ENCODE measurements at regions not wholly inside any gene's neighbourhood (a gene's known extent, or its start where the extent isn't known, plus 50 kb on each side); places are given as distances from the start of the nearest gene placed in this dataset.

DNA sequence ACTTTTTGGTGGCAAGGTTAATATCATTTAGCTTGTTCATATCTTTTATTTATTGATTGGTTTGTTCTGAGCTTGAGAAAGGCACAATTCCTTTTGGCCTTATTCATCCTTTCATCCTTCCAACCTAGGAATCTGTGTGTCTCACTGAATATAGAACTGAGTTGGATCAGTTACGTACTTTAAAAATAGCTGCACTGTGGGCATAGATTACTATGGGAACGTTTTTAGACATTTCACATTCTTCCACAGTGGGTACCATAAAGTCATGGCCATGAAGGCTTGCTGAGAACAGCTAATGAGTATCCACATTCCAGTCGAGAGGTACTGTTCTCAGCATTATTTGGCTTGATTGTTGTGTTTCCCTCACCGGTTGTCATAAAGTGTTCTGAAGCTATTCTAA lies 217.0 kb upstream of the DKK2 start:
- H3K4me1 ChIP-seq (ENCODE audit: control insufficient read depth, insufficient read depth, low read length) = 0 out of 2 replicates have a peak, but pooled peaks cover 3% of the 10 kb centered on the region
- no peaks in the 10 kb centered on the region for H3K27me3 ChIP-seq (ENCODE audit: control insufficient read depth, insufficient read depth, low read length)
- no peak overlapping the region for H3K9ac ChIP-seq (ENCODE audit: low read depth, low read length)
- H3K9me3 ChIP-seq (ENCODE audit: control insufficient read depth, insufficient read depth, low read length) = no peaks in the 10 kb centered on the region
- H3K4me3 ChIP-seq (ENCODE audit: low read depth, low read length) = no peak overlapping the region
- H3K36me3 ChIP-seq (ENCODE audit: control insufficient read depth, insufficient read depth, low read length) = no peaks in the 10 kb centered on the region
- no peak overlapping the region for H3K27ac ChIP-seq (ENCODE audit: low read depth, low read length)

- Histone ChIP-seq H3K27ac (ENCODE audit: low read depth, low read length) (no peak overlapping the region), H3K36me3 (ENCODE audit: control insufficient read depth, insufficient read depth, low read length) (no peaks in the 10 kb centered on the region), H3K9me3 (ENCODE audit: control insufficient read depth, insufficient read depth, low read length) (no peaks in the 10 kb centered on the region), H3K4me1 (ENCODE audit: control insufficient read depth, insufficient read depth, low read length) (0 out of 2 replicates have a peak, but pooled peaks cover 3% of the 10 kb centered on the region), H3K27me3 (ENCODE audit: control insufficient read depth, insufficient read depth, low read length) (no peaks in the 10 kb centered on the region), H3K9ac (ENCODE audit: low read depth, low read length) (no peak overlapping the region), H3K4me3 (ENCODE audit: low read depth, low read length) (no peak overlapping the region)
Measured at GRCh38 chr4:107252571-107252970, 216.5 kb upstream of the DKK2 start.

DNA sequence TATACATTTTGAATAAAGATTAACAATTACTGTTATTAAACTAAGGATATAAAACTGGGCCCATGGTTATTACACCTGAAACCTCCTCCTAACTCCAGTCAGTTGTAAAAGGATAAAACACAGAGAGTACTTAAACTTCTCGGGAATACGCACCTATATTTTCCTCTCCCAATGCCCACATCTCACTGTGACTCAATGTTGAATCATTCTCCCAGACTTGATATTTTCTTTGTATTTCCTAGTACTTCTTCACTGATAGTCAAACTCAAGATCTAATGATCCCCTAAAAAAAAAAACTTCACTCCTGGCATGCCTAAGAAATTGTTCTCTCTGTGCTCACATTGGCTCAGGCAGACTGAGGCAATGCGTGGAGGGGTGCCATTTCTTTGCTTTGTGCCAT lies 212.5 kb upstream of the DKK2 start:
- Histone ChIP-seq H3K9me3 (ENCODE audit: control insufficient read depth, insufficient read depth, low read length) (no peaks in the 10 kb centered on the region), H3K27me3 (ENCODE audit: control insufficient read depth, insufficient read depth, low read length) (no peaks in the 10 kb centered on the region), H3K36me3 (ENCODE audit: control insufficient read depth, insufficient read depth, low read length) (no peaks in the 10 kb centered on the region), H3K27ac (ENCODE audit: low read depth, low read length) (no peak overlapping the region), H3K4me1 (ENCODE audit: control insufficient read depth, insufficient read depth, low read length) (no peaks in the 10 kb centered on the region), H3K4me3 (ENCODE audit: low read depth, low read length) (no peak overlapping the region), H3K9ac (ENCODE audit: low read depth, low read length) (no peak overlapping the region)

DNA sequence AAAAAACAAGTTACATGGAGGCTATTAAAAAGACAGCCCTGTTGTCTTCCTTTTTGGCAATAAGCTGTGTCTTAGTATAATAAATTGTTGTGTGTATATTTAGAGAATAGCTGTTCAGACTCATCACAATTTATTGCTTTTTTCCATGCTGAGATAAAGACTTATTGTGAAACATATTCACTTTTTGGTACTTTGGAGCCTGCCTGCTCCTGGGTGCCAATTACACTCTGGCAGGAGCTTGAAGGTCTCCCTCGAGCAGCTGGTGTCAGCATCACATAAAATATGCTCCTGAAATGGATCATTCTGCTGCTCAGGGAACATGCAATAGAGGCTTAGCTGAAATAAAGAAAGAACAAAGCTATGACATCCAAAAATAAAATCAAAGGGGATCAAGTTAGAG lies 211.6 kb upstream of the DKK2 start:
- H3K36me3 ChIP-seq (ENCODE audit: control insufficient read depth, insufficient read depth, low read length) = no peaks in the 10 kb centered on the region
- H3K4me3 ChIP-seq (ENCODE audit: low read depth, low read length) = no peak overlapping the region
- no peak overlapping the region for H3K9ac ChIP-seq (ENCODE audit: low read depth, low read length)
- H3K27ac ChIP-seq (ENCODE audit: low read depth, low read length) = no peak overlapping the region
- no peaks in the 10 kb centered on the region for H3K27me3 ChIP-seq (ENCODE audit: control insufficient read depth, insufficient read depth, low read length)
- H3K9me3 ChIP-seq (ENCODE audit: control insufficient read depth, insufficient read depth, low read length) = no peaks in the 10 kb centered on the region
- peaks cover 4% of the 10 kb centered on the region; the same call in 1 of the 2 replicates for H3K4me1 ChIP-seq (ENCODE audit: control insufficient read depth, insufficient read depth, low read length)

- no peak overlapping the region for H3K4me3 ChIP-seq (ENCODE audit: low read depth, low read length)
Measured at GRCh38 chr4:107246761-107247160, 210.6 kb upstream of the DKK2 start.

DNA sequence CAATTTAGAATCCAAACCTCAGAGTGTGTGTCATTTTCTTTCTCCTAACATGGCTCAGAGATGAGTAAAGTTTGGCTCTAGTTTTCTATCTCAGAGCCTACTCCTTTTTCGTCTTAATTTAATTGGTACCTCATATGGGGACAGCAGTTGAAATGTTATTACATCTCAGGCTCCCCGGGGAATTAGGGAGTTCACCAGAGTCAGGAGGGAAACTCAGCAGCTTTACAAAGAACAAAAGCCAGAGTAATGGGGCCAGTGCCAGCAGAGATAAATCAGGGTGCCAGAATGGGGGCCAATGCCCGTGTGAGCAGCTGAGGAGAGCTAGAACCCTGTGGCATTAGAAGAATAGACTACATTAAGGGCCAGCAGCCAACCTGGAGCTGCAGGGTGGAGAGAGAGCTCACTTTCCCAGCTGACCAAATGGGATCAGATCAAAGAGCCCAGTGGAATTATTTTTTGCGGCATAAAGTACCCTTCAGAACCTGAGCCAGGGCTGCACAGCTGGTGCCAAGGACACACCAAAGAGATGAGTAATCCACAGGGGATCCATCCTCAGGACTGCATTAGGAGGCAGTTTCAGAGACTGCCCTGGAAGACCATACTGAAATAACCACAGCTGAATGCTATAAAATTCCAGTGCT lies 207.1 kb upstream of the DKK2 start:
- H3K27me3 ChIP-seq (ENCODE audit: control insufficient read depth, insufficient read depth, low read length) = no peaks in the 10 kb centered on the region
- H3K4me1 ChIP-seq (ENCODE audit: control insufficient read depth, insufficient read depth, low read length) = peaks cover 5% of the 10 kb centered on the region; the same call in 1 of the 2 replicates
- H3K4me3 ChIP-seq (ENCODE audit: low read depth, low read length) = no peak overlapping the region
- no peaks in the 10 kb centered on the region for H3K9me3 ChIP-seq (ENCODE audit: control insufficient read depth, insufficient read depth, low read length)
- no peak overlapping the region for H3K27ac ChIP-seq (ENCODE audit: low read depth, low read length)
- no peaks in the 10 kb centered on the region for H3K36me3 ChIP-seq (ENCODE audit: control insufficient read depth, insufficient read depth, low read length)
- H3K9ac ChIP-seq (ENCODE audit: low read depth, low read length) = no peak overlapping the region

More at GRCh38 chr4:107246761-107247160, 210.6 kb upstream of the DKK2 start:
- Histone ChIP-seq H3K9me3 (ENCODE audit: control insufficient read depth, insufficient read depth, low read length) (no peaks in the 10 kb centered on the region), H3K9ac (ENCODE audit: low read depth, low read length) (no peak overlapping the region), H3K36me3 (ENCODE audit: control insufficient read depth, insufficient read depth, low read length) (no peaks in the 10 kb centered on the region), H3K27me3 (ENCODE audit: control insufficient read depth, insufficient read depth, low read length) (no peaks in the 10 kb centered on the region), H3K4me1 (ENCODE audit: control insufficient read depth, insufficient read depth, low read length) (peaks cover 5% of the 10 kb centered on the region; the same call in 1 of the 2 replicates), H3K27ac (ENCODE audit: low read depth, low read length) (no peak overlapping the region)

- no peak overlapping the region for H3K9ac ChIP-seq (ENCODE audit: low read depth, low read length)
- no peaks in the 10 kb centered on the region for H3K36me3 ChIP-seq (ENCODE audit: control insufficient read depth, insufficient read depth, low read length)
- H3K27me3 ChIP-seq (ENCODE audit: control insufficient read depth, insufficient read depth, low read length) = no peaks in the 10 kb centered on the region
- no peaks in the 10 kb centered on the region for H3K4me1 ChIP-seq (ENCODE audit: control insufficient read depth, insufficient read depth, low read length)
- no peak overlapping the region for H3K4me3 ChIP-seq (ENCODE audit: low read depth, low read length)
- H3K27ac ChIP-seq (ENCODE audit: low read depth, low read length) = no peak overlapping the region
- no peaks in the 10 kb centered on the region for H3K9me3 ChIP-seq (ENCODE audit: control insufficient read depth, insufficient read depth, low read length)
Measured at GRCh38 chr4:107220976-107221375, 184.9 kb upstream of the DKK2 start.

- no peak overlapping the region for H3K9ac ChIP-seq (ENCODE audit: low read depth, low read length)
- H3K36me3 ChIP-seq (ENCODE audit: control insufficient read depth, insufficient read depth, low read length) = no peaks in the 10 kb centered on the region
- no peaks in the 10 kb centered on the region for H3K9me3 ChIP-seq (ENCODE audit: control insufficient read depth, insufficient read depth, low read length)
- no peaks in the 10 kb centered on the region for H3K4me1 ChIP-seq (ENCODE audit: control insufficient read depth, insufficient read depth, low read length)
- H3K27me3 ChIP-seq (ENCODE audit: control insufficient read depth, insufficient read depth, low read length) = no peaks in the 10 kb centered on the region
- H3K27ac ChIP-seq (ENCODE audit: low read depth, low read length) = no peak overlapping the region
- H3K4me3 ChIP-seq (ENCODE audit: low read depth, low read length) = no peak overlapping the region
Measured at GRCh38 chr4:107219681-107220080, 183.6 kb upstream of the DKK2 start.

DNA sequence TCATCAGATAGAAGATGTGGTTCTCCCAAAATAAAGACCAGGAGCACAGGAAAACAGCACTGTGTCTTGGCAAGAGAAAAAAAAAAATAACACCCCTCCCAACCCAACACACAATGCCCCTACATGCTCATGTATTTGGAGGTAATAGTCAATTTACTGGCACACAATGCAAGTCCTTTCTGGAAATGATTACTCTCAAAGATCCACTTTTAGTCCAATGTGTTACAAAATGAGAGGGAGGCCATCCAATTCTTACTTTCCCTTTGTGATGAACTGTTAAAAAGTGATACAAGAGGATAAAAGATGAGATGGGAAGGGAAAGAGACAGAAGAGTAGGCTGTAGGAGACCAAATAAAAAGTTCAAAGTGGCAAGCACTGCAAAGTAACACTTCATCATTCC lies 180.3 kb upstream of the DKK2 start:
- Histone ChIP-seq H3K4me3 (ENCODE audit: low read depth, low read length) (no peak overlapping the region), H3K9ac (ENCODE audit: low read depth, low read length) (no peak overlapping the region), H3K27me3 (ENCODE audit: control insufficient read depth, insufficient read depth, low read length) (no peaks in the 10 kb centered on the region), H3K4me1 (ENCODE audit: control insufficient read depth, insufficient read depth, low read length) (no peaks in the 10 kb centered on the region), H3K27ac (ENCODE audit: low read depth, low read length) (no peak overlapping the region), H3K9me3 (ENCODE audit: control insufficient read depth, insufficient read depth, low read length) (no peaks in the 10 kb centered on the region), H3K36me3 (ENCODE audit: control insufficient read depth, insufficient read depth, low read length) (no peaks in the 10 kb centered on the region)

DNA sequence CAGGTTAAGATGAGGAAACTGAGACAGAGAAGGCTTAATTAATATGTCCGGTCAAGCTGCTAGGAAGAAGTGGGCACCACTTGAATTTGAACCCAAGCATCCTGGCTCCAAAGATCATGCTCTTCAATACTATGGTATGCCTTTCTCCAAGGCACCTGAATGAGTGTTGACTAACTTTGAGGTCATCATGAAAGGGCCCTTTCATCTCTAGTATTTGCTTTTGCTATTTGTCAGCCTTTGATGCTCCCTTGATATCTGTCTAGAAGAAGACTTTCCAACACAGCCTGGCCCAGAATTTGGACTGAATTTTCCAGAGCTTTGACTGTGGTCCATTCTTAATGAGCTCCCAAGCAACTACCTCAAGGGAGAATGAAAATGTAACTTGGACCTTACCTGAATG lies 179.1 kb upstream of the DKK2 start:
- Histone ChIP-seq H3K9ac (ENCODE audit: low read depth, low read length) (no peak overlapping the region), H3K9me3 (ENCODE audit: control insufficient read depth, insufficient read depth, low read length) (no peaks in the 10 kb centered on the region)

GRCh38 chr4:107213880-107214279 lies 177.8 kb upstream of the DKK2 start:
- H3K27ac ChIP-seq (ENCODE audit: low read depth, low read length) = no peak overlapping the region

More for the DNA sequence above, 179.1 kb upstream of the DKK2 start:
- Histone ChIP-seq H3K4me1 (ENCODE audit: control insufficient read depth, insufficient read depth, low read length) (no peaks in the 10 kb centered on the region), H3K36me3 (ENCODE audit: control insufficient read depth, insufficient read depth, low read length) (no peaks in the 10 kb centered on the region), H3K4me3 (ENCODE audit: low read depth, low read length) (no peak overlapping the region), H3K27ac (ENCODE audit: low read depth, low read length) (no peak overlapping the region), H3K27me3 (ENCODE audit: control insufficient read depth, insufficient read depth, low read length) (no peaks in the 10 kb centered on the region)

More at GRCh38 chr4:107213880-107214279, 177.8 kb upstream of the DKK2 start:
- no peaks in the 10 kb centered on the region for H3K9me3 ChIP-seq (ENCODE audit: control insufficient read depth, insufficient read depth, low read length)
- no peaks in the 10 kb centered on the region for H3K27me3 ChIP-seq (ENCODE audit: control insufficient read depth, insufficient read depth, low read length)
- H3K9ac ChIP-seq (ENCODE audit: low read depth, low read length) = no peak overlapping the region
- no peak overlapping the region for H3K4me3 ChIP-seq (ENCODE audit: low read depth, low read length)
- H3K4me1 ChIP-seq (ENCODE audit: control insufficient read depth, insufficient read depth, low read length) = no peaks in the 10 kb centered on the region
- no peaks in the 10 kb centered on the region for H3K36me3 ChIP-seq (ENCODE audit: control insufficient read depth, insufficient read depth, low read length)

Measured in HUES48 (cell line).